Activated CD8-positive, alpha-beta memory T cell treated with anti-CD3 and anti-CD28 coated beads, Interleukin-2, amount 10 ng/mL, durations not matched to agents 7 days and 5 days (primary cell): ENCODE measurements at regions not wholly inside any gene's neighbourhood (a gene's known extent, or its start where the extent isn't known, plus 50 kb on each side); places are given as distances from the start of the nearest gene placed in this dataset.
"Not testable (repeated sequence)": the region's sequence is repeated elsewhere in the genome, so short reads cannot be mapped to it uniquely, and the experiment has no call there.

ENCODE experiments used
- ATAC-seq: fragments of 150-1000 bp; cut with Tn5 transposase; one replicate; pipeline ENCODE4 v1.10.0; 2021; ENCODE audit warnings: moderate library complexity
- CTCF ChIA-PET: fragments of 350-600 bp; sonication (Branson Sonifier 250); formaldehyde crosslinking; loops from one replicate; lab custom pipeline; 2021; ENCODE audit warnings: antibody characterized with exemption; lab: Charles Lee
- DNase-seq: peaks from one replicate; pipeline ENCODE4 v3.0.0-alpha.2; 2020
- H3K27ac Mint-ChIP-seq: one replicate; pipeline ENCODE4 v1.8.0; 2021; ENCODE audit warnings: mild to moderate bottlenecking, mixed read lengths
- H3K27me3 Mint-ChIP-seq: one replicate; pipeline ENCODE4 v1.8.0; 2021; ENCODE audit warnings: mixed read lengths
- H3K36me3 Mint-ChIP-seq: one replicate; pipeline ENCODE4 v1.8.0; 2021; ENCODE audit warnings: mild to moderate bottlenecking, mixed read lengths
- H3K4me1 Mint-ChIP-seq: one replicate; pipeline ENCODE4 v1.8.0; 2021; ENCODE audit warnings: mixed read lengths
- H3K4me3 Mint-ChIP-seq: one replicate; pipeline ENCODE4 v1.8.0; 2021; ENCODE audit warnings: mild to moderate bottlenecking, moderate library complexity, mixed read lengths
- H3K9me3 Mint-ChIP-seq: one replicate; pipeline ENCODE4 v1.8.0; 2022; ENCODE audit warnings: low read depth, mixed read lengths

DNA sequence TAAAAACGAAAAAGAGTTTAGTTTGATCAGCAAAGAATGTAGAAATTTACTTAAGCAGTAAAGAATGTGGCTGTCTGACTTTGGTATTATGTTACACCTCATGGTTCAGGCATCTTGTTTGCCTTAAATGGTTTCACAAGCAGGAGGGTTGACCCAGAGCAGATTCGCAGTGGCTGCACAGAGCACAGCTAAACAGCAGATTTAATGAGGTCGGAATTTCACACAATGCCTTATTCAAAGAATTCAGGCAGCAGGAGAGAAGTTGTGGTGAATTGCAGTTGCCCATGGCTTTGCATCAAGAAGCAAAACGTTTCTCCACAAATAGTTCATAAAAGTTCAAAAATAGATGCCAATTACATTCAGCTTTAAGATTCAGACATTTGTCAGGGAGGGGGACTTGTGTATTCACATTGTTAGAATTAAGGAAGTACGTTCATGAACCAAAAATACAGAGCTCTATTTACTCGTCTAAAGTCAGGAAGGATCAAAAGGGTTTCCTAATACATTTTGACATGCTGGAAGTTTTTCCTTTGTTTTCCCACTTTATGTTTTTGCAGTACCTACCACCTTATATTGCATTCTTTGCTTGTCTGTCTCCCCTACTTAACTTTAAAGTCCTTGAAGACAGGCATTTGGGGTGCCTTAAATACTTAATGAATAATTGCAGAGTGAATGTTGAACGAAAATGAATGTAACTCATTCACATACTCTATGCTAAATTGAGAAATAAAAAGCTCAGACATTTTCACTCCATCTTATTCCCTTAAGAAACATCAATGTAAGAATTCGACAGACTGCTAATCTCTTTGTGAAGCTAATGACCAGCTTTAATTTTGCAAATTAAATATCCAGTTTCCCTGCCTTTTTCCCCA, 1163.6 kb upstream of the CITED2 start:
- DNase-seq (no peak), ATAC-seq (no peak)
- CTCF ChIA-PET = no interaction called here
- Mint-ChIP-seq H3K27ac (no peak overlapping the region), H3K4me1 (peaks cover 9% of the 10 kb centered on the region), H3K36me3 (peaks cover 2% of the 10 kb centered on the region), H3K27me3 (peaks cover 23% of the 10 kb centered on the region), H3K9me3 (peaks cover 5% of the 10 kb centered on the region), H3K4me3 (no peak overlapping the region)

DNA sequence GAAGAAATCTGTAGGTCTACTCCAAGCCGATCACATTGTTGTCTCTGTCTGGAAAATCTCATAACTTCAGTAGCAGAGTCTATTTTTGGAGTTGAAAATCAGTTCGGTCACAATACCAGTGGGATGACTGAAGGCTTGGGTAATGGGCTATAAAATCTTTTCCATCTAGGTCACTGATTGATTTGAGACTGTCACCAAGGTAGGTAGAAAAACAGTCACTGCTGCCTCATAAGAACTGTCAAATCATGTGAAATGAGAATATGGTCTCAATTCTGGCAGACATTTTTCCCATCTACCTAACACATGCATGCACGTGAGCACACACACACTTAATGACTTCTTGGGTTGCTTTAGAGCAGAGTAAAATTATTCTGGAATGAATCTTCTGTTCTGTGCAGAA, 1162.8 kb upstream of the CITED2 start:
- Mint-ChIP-seq H3K4me1 (peaks cover 7% of the 10 kb centered on the region), H3K9me3 (peaks cover 5% of the 10 kb centered on the region), H3K27ac (no peak overlapping the region), H3K4me3 (no peak overlapping the region), H3K36me3 (peaks cover 2% of the 10 kb centered on the region), H3K27me3 (peaks cover 23% of the 10 kb centered on the region)
- no peak for ATAC-seq
- CTCF ChIA-PET = no interaction called here
- no peak for DNase-seq

DNA sequence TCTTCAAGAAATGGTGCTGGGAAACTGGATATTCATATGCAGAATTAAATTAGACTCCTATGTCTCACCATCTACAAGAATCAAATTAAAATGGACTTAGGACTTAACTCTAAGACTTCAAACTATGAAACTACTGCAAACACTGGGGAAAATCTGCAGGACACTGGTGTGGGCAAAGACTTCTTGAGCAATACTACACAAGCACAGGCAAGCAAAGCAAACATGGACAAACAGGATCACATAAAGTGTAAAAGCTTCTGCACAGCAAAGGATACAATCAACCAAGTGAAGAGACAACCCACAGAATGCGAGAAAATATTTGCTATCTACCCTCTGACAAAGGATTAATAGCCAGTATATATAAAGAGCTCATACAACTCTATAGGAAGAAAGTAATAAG, 1161.1 kb upstream of the CITED2 start:
- ATAC-seq (no peak), DNase-seq (no peak)
- H3K4me1 Mint-ChIP-seq = peaks cover 5% of the 10 kb centered on the region
- H3K27ac Mint-ChIP-seq = no peak overlapping the region
- H3K9me3 Mint-ChIP-seq = peaks cover 5% of the 10 kb centered on the region
- CTCF ChIA-PET = no interaction called here
- peaks cover 19% of the 10 kb centered on the region for H3K27me3 Mint-ChIP-seq
- no peak overlapping the region for H3K4me3 Mint-ChIP-seq
- peaks cover 2% of the 10 kb centered on the region for H3K36me3 Mint-ChIP-seq

DNA sequence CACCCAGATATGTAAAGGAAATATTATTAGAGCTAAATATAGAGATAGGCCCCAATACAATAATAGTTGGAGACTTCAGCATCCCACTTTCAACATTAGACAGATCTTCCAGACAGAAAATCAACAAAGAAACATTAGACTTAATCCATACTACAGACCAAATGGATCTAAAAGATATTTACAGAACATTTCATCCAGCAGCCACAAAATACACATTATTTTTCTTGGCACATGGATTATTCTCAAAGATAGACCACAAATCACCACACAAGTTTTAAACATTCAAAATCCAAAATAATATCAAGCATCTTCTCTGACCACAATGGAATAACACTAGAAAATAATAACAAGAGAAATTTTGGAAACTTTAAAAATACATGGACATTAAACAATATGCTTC, 1159.1 kb upstream of the CITED2 start:
- peaks cover 2% of the 10 kb centered on the region for H3K36me3 Mint-ChIP-seq
- H3K27ac Mint-ChIP-seq = no peak overlapping the region
- no peak overlapping the region for H3K4me3 Mint-ChIP-seq
- CTCF ChIA-PET = no interaction called here
- no peak for DNase-seq
- H3K4me1 Mint-ChIP-seq = peaks cover 2% of the 10 kb centered on the region
- H3K9me3 Mint-ChIP-seq = peaks cover 5% of the 10 kb centered on the region
- peaks cover 19% of the 10 kb centered on the region for H3K27me3 Mint-ChIP-seq
- no peak for ATAC-seq

DNA sequence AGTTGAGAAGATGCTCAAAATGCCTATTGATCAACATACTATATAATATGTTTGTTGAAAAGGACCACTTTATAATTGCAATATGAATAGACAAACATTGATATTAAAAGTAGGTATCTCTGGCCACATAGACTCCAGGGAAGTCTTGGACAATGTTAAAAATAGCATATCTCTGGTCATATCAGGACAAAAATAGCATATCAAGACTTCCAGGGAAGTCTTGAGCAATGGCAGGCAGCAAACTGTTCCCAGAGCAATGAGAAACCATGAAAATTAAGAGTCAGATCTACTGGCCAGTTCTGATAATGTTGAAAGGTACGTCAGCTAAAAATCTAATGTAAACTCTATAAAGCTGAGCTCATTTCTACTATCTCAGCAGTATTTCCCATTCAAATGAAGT, 1130.3 kb upstream of the CITED2 start:
- CTCF ChIA-PET = no interaction called here
- H3K27me3 Mint-ChIP-seq = peaks cover 4% of the 10 kb centered on the region
- H3K27ac Mint-ChIP-seq = no peak overlapping the region
- no peaks in the 10 kb centered on the region for H3K9me3 Mint-ChIP-seq
- no peak for ATAC-seq
- H3K36me3 Mint-ChIP-seq = no peaks in the 10 kb centered on the region
- H3K4me3 Mint-ChIP-seq = no peak overlapping the region
- no peak for DNase-seq
- H3K4me1 Mint-ChIP-seq = no peaks in the 10 kb centered on the region

DNA sequence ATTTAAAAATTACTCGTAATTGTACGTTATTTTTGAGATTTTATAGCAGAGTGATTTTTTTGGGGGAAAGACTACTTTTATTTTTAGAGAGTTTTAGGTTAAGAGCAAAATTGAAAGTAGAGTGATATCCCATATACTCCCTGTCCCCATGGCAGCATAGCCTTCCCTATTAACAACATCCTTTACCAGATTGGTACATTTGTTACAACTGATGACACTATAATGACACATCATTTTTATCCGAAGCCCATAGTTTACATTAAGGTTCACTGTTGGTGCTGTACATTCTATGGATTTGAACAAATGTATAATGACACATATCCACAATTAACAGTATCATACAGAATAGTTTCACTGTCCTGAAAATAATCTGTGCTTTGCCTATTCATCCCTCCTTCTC, 1126.4 kb upstream of the CITED2 start:
- CTCF ChIA-PET = no interaction called here

DNA sequence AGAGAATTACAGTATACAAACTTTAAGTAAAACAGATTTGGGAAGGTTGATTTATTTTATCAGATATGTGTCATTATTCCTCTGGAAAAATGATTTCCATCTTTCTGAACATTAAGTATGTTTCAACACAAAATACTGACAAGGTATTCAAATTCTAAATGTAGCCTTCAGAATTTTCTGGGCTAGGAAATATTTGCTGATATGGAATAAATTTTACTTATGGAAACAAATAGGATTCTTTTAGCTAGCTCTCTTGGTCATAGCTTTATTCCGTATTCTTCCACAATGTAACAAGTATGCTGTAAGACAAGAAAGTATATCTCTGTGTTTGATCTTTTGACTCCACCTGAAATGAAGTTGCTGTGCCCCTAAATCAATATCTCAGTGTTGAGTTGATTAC, 1125.2 kb upstream of the CITED2 start:
- Mint-ChIP-seq H3K27me3 (peaks cover 8% of the 10 kb centered on the region), H3K9me3 (peaks cover 1% of the 10 kb centered on the region), H3K4me1 (no peaks in the 10 kb centered on the region), H3K36me3 (no peaks in the 10 kb centered on the region), H3K4me3 (no peak overlapping the region), H3K27ac (no peak overlapping the region)
- CTCF ChIA-PET = no interaction called here
- DNase-seq (no peak), ATAC-seq (no peak)

More for the DNA sequence above, 1126.4 kb upstream of the CITED2 start:
- Mint-ChIP-seq H3K27me3 (peaks cover 8% of the 10 kb centered on the region), H3K36me3 (no peaks in the 10 kb centered on the region), H3K4me1 (no peaks in the 10 kb centered on the region), H3K9me3 (no peaks in the 10 kb centered on the region), H3K4me3 (no peak overlapping the region), H3K27ac (no peak overlapping the region)
- ATAC-seq (no peak), DNase-seq (no peak)

DNA sequence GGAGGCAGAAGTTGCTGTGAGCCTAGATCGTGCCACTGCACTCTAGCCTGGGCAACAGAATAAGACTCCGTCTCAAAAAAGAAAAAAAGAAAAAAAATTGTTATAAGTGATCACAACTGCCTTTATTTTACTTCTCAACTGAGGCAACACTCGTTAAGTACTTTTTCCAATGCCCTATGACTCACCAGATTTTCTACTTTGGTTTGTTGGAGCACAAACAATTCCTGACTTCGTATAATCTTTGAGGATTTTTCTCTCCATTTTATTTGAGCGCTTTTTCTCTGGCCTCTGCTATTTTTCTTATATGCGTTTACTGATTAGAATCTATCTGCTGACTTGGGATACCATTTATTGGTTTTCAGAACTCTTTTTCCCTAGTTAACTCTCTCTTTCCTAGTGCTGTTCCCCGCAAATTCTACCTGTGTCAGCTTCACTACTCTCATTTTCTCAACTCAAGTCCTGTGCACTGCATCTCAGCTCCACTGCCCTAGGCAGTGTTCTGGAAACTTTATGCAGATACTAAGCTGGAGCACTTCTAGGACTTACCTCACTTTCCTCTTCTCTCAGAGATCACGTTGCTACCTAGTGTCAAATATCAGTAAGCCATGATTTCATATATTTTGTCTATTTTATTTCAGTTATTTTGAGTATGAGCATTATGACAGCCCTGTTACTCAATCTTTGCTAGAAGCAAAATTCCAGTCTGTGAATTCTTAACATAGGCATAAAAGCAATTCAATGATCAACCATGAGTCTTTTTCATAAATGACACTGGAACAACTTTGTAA, 1120.1 kb upstream of the CITED2 start:
- ATAC-seq (no peak), DNase-seq (no peak)
- no peak overlapping the region for H3K27ac Mint-ChIP-seq
- peaks cover 2% of the 10 kb centered on the region for H3K9me3 Mint-ChIP-seq
- H3K27me3 Mint-ChIP-seq = peaks cover 7% of the 10 kb centered on the region
- H3K36me3 Mint-ChIP-seq = no peaks in the 10 kb centered on the region
- no peak overlapping the region for H3K4me3 Mint-ChIP-seq
- CTCF ChIA-PET = no interaction called here
- H3K4me1 Mint-ChIP-seq = no peaks in the 10 kb centered on the region

DNA sequence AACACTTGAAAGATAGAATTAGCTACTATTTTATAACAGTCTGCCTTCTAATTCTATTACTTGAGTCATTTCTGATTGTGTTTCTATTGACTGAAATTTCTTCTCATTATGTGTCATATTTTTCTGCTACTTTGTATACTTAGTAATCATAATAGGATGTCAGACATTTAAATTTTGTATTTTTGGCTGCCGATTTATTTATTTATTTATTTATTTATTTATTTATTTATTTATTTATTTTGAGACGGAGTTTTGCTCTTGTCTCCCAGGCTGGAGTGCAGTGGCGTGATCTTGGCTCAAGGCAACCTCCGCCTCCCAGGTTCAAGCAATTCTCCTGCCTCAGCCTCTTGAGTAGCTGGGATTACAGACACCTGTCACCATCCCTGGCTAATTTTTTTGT, 1119.0 kb upstream of the CITED2 start:
- H3K27me3 Mint-ChIP-seq, H3K27ac Mint-ChIP-seq, CTCF ChIA-PET, H3K4me1 Mint-ChIP-seq, ATAC-seq, H3K9me3 Mint-ChIP-seq, H3K4me3 Mint-ChIP-seq, DNase-seq, H3K36me3 Mint-ChIP-seq: not testable (repeated sequence)

DNA sequence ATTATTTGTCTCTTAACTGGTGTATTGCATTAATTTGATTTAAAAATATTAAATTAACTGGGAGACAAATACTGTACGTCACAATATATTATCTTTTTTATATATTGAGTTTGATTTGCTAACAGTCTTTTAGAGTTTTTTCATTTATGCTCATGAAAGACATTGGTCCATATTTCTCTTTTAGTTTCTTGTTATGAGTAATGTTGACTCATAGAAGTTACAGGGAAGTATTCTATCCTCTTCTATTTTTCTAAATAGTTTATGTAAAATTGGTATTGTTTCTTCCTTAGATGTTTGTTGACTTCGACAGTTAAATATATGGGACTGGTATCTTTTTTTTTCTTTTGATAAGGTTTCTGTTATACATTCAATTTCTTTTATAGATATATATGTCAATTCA, 1115.6 kb upstream of the CITED2 start:
- no peak for ATAC-seq
- CTCF ChIA-PET = no interaction called here
- Mint-ChIP-seq H3K36me3 (peaks cover 2% of the 10 kb centered on the region), H3K4me1 (no peaks in the 10 kb centered on the region), H3K27me3 (peaks cover 3% of the 10 kb centered on the region), H3K27ac (no peak overlapping the region), H3K9me3 (peaks cover 7% of the 10 kb centered on the region), H3K4me3 (no peak overlapping the region)
- DNase-seq = no peak

DNA sequence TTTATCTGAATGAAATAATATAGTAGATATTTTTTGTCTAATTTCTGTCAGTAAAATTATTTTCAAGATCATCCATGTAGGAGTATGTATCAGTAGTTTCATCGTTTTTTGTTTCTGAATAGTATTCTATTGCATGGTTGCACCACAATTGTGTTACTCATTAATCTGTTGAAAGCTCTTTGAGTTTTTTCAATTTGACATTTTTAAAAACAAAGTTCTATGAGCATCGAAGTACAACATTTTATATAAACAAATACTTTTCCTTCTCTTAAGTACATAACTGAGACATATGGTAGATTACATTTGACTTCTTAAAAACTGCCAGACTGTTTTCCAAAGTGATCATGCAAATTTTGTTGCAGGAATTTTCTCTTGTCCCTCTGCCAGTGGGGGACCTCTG, 1113.1 kb upstream of the CITED2 start:
- Mint-ChIP-seq H3K36me3 (peaks cover 2% of the 10 kb centered on the region), H3K27ac (no peak overlapping the region), H3K4me1 (no peaks in the 10 kb centered on the region), H3K4me3 (no peak overlapping the region), H3K9me3 (peaks cover 5% of the 10 kb centered on the region), H3K27me3 (no peaks in the 10 kb centered on the region)
- DNase-seq (no peak), ATAC-seq (no peak)
- CTCF ChIA-PET = no interaction called here

DNA sequence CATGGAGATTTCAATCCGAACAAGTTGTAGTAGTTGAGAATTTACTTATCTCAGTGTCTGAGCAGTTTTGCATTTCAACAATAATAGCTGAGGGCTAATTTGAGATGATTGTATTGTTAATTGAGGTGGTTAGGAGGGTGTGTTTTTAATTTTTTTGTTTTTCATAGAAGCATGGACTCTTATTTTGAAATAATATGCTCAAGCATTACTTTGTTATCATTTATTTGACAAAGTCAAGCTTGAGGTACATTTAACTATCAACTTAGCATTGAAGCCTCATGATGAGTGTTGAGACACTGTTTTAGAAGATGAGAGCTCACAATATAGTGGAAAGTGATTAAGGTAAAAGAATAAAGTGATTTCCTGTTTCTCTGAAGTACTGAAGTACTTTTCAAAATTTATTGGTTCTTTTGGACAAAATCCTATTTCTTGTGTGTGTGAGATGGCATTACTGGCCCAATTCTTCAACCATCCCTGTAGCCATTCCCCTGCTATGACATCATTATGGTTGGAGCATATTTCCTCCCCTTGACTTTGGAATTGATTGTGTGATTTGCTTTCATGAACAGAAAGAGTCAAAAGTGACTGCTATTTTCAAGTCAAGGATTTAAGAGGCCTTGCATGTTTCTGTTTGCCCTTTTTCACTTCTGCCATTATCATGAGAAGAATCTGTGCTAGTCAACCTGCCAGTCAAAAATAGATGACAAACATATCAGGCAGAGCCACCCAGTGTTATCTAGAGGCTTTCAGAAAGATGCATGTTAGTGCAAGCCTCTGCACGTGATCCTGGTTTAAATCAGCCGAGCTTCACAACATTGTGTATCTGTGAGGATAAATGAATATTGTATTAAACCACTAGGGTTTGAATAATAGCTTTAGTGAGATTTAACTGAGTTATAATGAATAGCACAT, 1112.3 kb upstream of the CITED2 start:
- H3K4me3 Mint-ChIP-seq = no peak overlapping the region
- H3K4me1 Mint-ChIP-seq = no peaks in the 10 kb centered on the region
- H3K9me3 Mint-ChIP-seq = peaks cover 5% of the 10 kb centered on the region
- CTCF ChIA-PET = no interaction called here
- ATAC-seq = no peak
- no peak for DNase-seq
- H3K27ac Mint-ChIP-seq = no peak overlapping the region
- no peaks in the 10 kb centered on the region for H3K27me3 Mint-ChIP-seq
- H3K36me3 Mint-ChIP-seq = peaks cover 2% of the 10 kb centered on the region

DNA sequence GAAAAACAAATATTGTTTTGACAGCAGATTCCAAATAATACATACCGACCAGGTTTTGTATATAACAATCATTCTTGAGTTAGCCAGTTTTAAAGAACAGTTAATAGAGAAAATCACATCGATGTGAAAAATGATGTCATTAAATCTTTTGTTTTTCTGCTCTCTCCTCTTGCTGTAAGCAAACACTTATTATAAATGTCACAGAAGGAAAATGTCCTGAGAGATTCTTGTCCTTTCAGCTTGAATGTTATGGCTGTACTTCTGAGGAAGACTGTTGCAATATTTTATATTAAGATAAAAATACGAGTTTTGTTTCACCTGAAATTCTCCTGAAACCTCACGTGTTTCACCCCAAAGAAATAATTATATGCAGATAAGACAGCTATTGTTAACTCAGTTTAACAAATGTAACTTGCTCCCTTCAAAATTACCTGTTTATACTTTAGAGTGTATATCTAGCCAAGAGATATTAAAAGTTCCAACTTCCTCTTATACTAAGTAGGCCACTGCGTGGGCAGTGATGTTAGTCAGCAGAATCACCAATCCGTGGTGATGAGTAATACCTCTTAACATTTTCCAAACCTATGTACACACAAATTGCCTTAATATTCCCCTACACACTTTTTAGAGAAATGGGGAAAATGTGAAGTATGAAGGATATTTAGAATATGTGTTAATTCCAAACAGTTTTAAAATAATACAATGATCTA, 1111.4 kb upstream of the CITED2 start:
- Mint-ChIP-seq H3K4me1 (no peaks in the 10 kb centered on the region), H3K27me3 (no peaks in the 10 kb centered on the region), H3K36me3 (peaks cover 2% of the 10 kb centered on the region), H3K27ac (no peak overlapping the region), H3K4me3 (no peak overlapping the region), H3K9me3 (peaks cover 5% of the 10 kb centered on the region)
- CTCF ChIA-PET = no interaction called here
- DNase-seq (no peak), ATAC-seq (no peak)
